ENCODE measurements at regions not wholly inside any gene's neighbourhood (a gene's known extent, or its start where the extent isn't known, plus 50 kb on each side); places are given as distances from the start of the nearest gene placed in this dataset.

DNA sequence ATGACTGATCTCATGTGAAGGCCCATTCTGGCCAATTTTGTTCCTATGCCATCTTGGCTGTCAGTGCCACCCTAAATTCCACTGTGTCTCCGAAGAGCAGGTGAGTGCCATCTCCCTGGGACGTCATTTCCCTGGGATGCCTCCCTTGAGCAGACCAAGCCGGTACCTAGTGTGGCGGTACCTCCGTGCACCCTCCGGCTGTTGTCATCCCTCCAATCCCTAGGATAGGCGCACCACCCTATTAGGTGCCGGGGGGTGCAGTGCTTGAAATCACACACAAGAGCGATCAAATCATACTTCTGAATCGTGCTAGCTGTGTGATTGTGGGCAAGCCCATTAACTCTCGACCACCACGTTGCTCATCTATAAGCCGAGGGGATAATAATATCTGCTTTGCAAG lies 81.8 kb upstream of the GLI2 start:
- Histone ChIP-seq H3K27ac (ENCODE audit: low read depth, low read length) (no peak overlapping the region), H3K9me3 (ENCODE audit: control insufficient read depth, insufficient read depth, low read length) (peaks cover 45% of the 10 kb centered on the region), H3K4me3 (ENCODE audit: low read depth, low read length) (no peak overlapping the region), H3K27me3 (ENCODE audit: control insufficient read depth, insufficient read depth, low read length) (peaks cover 18% of the 10 kb centered on the region)
- ChIA-PET CTCF (no interaction called here), POLR2A (no interaction called here)
- TF ChIP-seq, protein P1, sequence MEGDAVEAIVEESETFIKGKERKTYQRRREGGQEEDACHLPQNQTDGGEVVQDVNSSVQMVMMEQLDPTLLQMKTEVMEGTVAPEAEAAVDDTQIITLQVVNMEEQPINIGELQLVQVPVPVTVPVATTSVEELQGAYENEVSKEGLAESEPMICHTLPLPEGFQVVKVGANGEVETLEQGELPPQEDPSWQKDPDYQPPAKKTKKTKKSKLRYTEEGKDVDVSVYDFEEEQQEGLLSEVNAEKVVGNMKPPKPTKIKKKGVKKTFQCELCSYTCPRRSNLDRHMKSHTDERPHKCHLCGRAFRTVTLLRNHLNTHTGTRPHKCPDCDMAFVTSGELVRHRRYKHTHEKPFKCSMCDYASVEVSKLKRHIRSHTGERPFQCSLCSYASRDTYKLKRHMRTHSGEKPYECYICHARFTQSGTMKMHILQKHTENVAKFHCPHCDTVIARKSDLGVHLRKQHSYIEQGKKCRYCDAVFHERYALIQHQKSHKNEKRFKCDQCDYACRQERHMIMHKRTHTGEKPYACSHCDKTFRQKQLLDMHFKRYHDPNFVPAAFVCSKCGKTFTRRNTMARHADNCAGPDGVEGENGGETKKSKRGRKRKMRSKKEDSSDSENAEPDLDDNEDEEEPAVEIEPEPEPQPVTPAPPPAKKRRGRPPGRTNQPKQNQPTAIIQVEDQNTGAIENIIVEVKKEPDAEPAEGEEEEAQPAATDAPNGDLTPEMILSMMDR (IDR thresholded peaks at IDR 0.05; ENCODE audit: low read depth, low read length): no peak
- DNase-seq (ENCODE audit: low read depth, low spot score): no peak

DNA sequence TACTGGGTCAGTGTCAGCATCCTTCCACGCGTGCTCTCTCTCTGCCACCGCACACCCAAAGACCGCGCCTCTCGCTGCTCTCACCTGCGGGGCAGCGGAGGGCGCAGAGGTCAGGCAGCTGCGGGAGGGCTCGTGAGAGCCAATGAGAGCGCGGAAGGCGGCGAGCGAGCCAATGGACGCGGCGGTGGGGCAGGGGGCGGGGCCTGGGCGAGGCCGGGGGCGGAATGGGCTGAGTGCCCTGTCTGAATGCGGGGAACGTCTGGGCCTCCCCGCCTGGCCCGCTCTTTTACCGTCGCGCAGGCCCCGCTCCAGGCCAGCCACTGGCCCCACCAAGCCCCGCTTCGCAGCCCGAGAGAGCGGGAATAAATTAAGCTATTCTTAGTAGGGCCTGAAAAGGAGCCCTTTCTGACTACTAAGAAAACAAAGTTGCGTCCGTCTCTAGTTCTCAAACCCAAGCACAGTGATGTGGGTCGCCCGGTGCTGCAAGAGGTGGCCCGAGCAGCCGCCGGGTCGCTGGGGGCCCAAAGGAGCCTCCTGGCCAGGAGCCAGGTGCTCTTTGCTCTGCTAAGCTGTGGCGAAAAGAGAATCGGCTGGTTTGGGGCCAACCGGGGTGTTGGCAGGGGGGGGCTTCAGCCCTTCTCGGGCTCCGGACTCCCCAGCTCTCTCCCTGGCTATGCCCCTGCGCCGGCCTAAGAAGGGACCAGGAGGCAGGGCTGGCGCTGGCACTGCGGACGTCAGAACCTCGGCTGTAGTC lies 81.1 kb upstream of the GLI2 start:
- TF ChIP-seq, protein P1 (IDR thresholded peaks at IDR 0.05; ENCODE audit: low read depth, low read length): no peak
- DNase-seq (ENCODE audit: low read depth, low spot score): no peak
- H3K9me3 ChIP-seq (ENCODE audit: control insufficient read depth, insufficient read depth, low read length): peaks cover 38% of the 10 kb centered on the region
- H3K4me3 ChIP-seq (ENCODE audit: low read depth, low read length): no peak overlapping the region
- no peak overlapping the region for H3K27ac ChIP-seq (ENCODE audit: low read depth, low read length)
- POLR2A ChIA-PET: no interaction called here
- CTCF ChIA-PET: interaction anchor here (1.3 kb wide), 1 partner anchor 426 kb away, joined by 3 read pairs; no protein-coding TSS in a partner anchor
- peaks cover 24% of the 10 kb centered on the region for H3K27me3 ChIP-seq (ENCODE audit: control insufficient read depth, insufficient read depth, low read length)

DNA sequence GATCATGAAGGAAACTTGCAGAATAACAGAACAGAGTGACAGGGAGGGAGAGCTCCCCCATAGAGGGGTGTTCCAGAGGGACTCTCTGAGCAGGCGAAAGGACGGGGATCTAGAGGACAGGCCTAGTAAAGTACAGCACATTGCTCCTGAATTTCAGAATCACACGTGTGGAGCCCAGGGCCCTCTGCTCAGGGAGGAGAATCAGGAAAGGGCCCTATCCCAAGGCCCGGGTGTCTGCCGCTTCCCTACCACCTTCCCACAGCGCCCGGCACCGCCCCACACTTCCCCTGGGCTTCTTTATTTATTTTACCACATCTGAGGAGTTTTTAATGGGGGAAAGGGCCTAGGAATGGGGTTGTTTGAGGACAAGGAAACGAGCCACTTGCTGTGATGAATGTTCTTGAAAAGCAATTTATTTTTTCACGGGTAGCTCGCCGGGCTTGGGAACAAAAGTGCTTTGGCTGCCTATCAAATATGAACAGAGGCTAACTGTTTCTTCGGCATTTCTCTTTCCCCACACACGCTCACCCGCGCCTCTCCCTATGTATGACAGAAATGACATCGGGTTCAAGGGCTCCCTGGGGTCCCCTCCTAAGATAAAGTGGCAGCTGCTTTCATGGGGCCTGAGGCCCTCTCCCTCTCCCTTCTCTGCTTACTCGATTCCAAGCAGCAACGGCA lies 79.3 kb upstream of the GLI2 start:
- TF ChIP-seq, protein P1 (IDR thresholded peaks at IDR 0.05; ENCODE audit: low read depth, low read length): no peak
- ChIA-PET POLR2A (interaction anchor here (0.5 kb wide), 1 partner anchor 8 kb away, joined by 3 read pairs; no protein-coding TSS in a partner anchor), CTCF (no interaction called here)
- H3K9me3 ChIP-seq (ENCODE audit: control insufficient read depth, insufficient read depth, low read length): peaks cover 29% of the 10 kb centered on the region
- DNase-seq (ENCODE audit: low read depth, low spot score): no peak
- H3K27ac ChIP-seq (ENCODE audit: low read depth, low read length): no peak overlapping the region
- H3K27me3 ChIP-seq (ENCODE audit: control insufficient read depth, insufficient read depth, low read length): peaks cover 37% of the 10 kb centered on the region
- no peak overlapping the region for H3K4me3 ChIP-seq (ENCODE audit: low read depth, low read length)

DNA sequence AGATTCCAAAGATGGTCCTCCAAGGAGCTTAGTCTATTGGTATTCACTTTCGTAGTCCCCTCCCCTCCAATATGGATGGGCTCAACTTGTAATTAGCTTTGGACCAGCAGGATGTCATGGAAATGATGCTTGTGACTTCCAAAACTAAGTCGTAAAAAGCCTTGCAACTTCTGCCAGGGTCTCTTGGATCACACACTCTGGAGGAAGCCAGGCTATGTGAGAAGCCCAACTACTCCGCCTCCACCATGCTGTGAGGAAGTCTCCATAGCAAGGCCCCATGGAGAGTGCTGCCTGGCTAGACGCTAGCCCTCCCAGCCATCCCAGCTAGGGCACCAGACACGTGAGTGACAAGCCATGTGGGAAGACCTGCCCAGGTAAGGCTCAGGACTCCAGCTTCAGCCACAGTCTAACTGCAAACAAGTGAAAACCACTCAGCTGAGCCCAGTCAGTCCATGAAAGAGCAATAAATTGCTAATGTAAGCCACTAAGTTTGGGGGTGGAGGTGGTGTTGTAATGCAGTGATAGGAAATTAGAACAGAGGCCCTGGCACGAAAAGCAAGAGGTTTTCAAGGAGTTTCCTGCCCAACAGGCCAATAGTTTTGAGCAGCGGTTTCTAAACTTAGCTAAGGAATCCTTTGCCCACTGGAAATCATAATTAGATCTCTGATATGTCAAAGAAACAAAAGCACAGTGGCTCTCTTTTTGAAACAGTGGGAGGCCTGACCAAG lies 77.5 kb upstream of the GLI2 start:
- H3K27me3 ChIP-seq (ENCODE audit: control insufficient read depth, insufficient read depth, low read length): peaks cover 45% of the 10 kb centered on the region
- no peak for DNase-seq (ENCODE audit: low read depth, low spot score)
- H3K27ac ChIP-seq (ENCODE audit: low read depth, low read length): no peak overlapping the region
- H3K4me3 ChIP-seq (ENCODE audit: low read depth, low read length): no peak overlapping the region
- ChIA-PET POLR2A (no interaction called here), CTCF (no interaction called here)
- TF ChIP-seq, protein P1 (IDR thresholded peaks at IDR 0.05; ENCODE audit: low read depth, low read length): no peak
- peaks cover 19% of the 10 kb centered on the region for H3K9me3 ChIP-seq (ENCODE audit: control insufficient read depth, insufficient read depth, low read length)

DNA sequence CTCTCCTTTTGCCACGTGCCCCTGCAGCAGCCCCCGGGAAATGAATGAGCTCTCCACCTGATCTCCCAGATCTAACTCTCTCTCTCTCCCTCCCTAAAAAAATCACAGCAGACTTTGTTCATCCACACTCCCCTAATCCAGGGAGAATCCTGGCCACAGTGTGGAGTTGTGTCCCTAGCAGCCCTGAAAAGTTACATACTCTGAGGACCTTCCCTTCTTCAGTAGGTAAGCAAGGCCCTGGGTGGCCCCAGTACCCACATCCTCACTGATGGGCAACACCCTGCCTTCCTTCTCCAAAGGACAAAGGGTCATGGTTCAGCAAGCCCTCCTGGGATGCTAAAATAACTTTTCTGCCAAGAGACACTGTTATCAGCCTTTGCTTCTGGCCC lies 76.9 kb upstream of the GLI2 start:
- Histone ChIP-seq H3K27ac (ENCODE audit: low read depth, low read length) (no peak overlapping the region), H3K27me3 (ENCODE audit: control insufficient read depth, insufficient read depth, low read length) (peaks cover 45% of the 10 kb centered on the region), H3K9me3 (ENCODE audit: control insufficient read depth, insufficient read depth, low read length) (peaks cover 18% of the 10 kb centered on the region), H3K4me3 (ENCODE audit: low read depth, low read length) (no peak overlapping the region)
- CTCF ChIA-PET: no interaction called here
- TF ChIP-seq, protein P1 (IDR thresholded peaks at IDR 0.05; ENCODE audit: low read depth, low read length): no peak
- no peak for DNase-seq (ENCODE audit: low read depth, low spot score)
- POLR2A ChIA-PET: no interaction called here

Measured in AG04450 (cell line).